Endothelial cell of umbilical vein (primary cell): ENCODE measurements at regions not wholly inside any gene's neighbourhood (a gene's known extent, or its start where the extent isn't known, plus 50 kb on each side); places are given as distances from the start of the nearest gene placed in this dataset.

ENCODE experiments used
- BruUV-seq: library from RNA; stranded (reverse); fragments of 400-500 nt; replicated peaks from 2 replicates; lab custom pipeline; 2021; lab: Mats Ljungman, UMichigan
- CTCF ChIA-PET: fragments of 300-600, 350-600 bp; sonication (Branson Sonifier 250); formaldehyde crosslinking; loops from one replicate; lab custom pipeline; 2021; ENCODE audit warnings: antibody characterized with exemption, inconsistent platforms; lab: Charles Lee
- POLR2A ChIA-PET: fragments of 300-600, 350-600 bp; sonication (Branson Sonifier 250); formaldehyde crosslinking; loops from one replicate; lab custom pipeline; 2021; ENCODE audit warnings: antibody characterized with exemption, inconsistent platforms; lab: Charles Lee
- DNase-seq: peaks from one replicate; pipeline ENCODE4 v3.0.0-alpha.2; 2011; ENCODE audit warnings: low read depth, low spot score
- FAIRE-seq: peaks from 2 replicates; lab custom pipeline; 2011; peaks lifted over from hg19 to GRCh38; lab: Jason Lieb, UNC
- H2AFZ ChIP-seq: 2 replicates; pipeline ENCODE4 v1.6.0; 2012; ENCODE audit warnings: low read depth, low read length, control low read depth, inconsistent platforms
- H3K27ac ChIP-seq: 2 replicates; pipeline ENCODE4 v1.5.1; 2011; ENCODE audit warnings: low read depth, mild to moderate bottlenecking, control low read depth, low read length, moderate library complexity; ENCODE audit not compliant: insufficient read depth
- H3K27me3 ChIP-seq, 2 experiments: 2 replicates each; pipeline versions ENCODE4 v1.6.0 to v1.6.1; 2011; ENCODE audit warnings: low read length in 2 of 2, mixed read lengths in 1 of 2; ENCODE audit not compliant: control insufficient read depth in 2 of 2, insufficient read depth in 2 of 2
- H3K36me3 ChIP-seq, 2 experiments: 2 replicates in 1 of 2; 3 replicates in 1 of 2; pipeline ENCODE4 v1.5.1; 2011; ENCODE audit warnings: low read length in 2 of 2, mild to moderate bottlenecking in 1 of 2, moderate library complexity in 1 of 2; ENCODE audit not compliant: control insufficient read depth in 2 of 2, insufficient read depth in 2 of 2; ENCODE audit errors: extremely low read depth in 1 of 2
- H3K4me1 ChIP-seq: 3 replicates; pipeline ENCODE4 v1.5.1; 2011; ENCODE audit warnings: mild to moderate bottlenecking, low read length; ENCODE audit not compliant: control insufficient read depth, insufficient read depth; ENCODE audit errors: extremely low read depth
- H3K4me2 ChIP-seq: 2 replicates; pipeline ENCODE4 v1.6.1; 2011; ENCODE audit warnings: low read length, control low read depth, mixed read lengths; ENCODE audit not compliant: insufficient read depth
- H3K4me3 ChIP-seq, 3 experiments: fragments of 200-600 bp in 1 of 3; sonication (generic), shearing (Covaris generic) in 1 of 3; replicated peaks in 1 of 3; 2 replicates each; pipeline ENCODE4 v1.5.1; 2011 to 2016; ENCODE audit warnings: control low read depth in 3 of 3, low read length in 3 of 3, mild to moderate bottlenecking in 2 of 3, inconsistent platforms in 1 of 3, low read depth in 1 of 3, moderate library complexity in 1 of 3; ENCODE audit not compliant: insufficient read depth in 1 of 3
- H3K79me2 ChIP-seq: 2 replicates; pipeline ENCODE4 v1.6.0; 2012; ENCODE audit warnings: low read length, inconsistent platforms; ENCODE audit not compliant: control insufficient read depth, insufficient read depth
- H3K9ac ChIP-seq: replicated peaks from 2 replicates; pipeline ENCODE3; 2011; ENCODE audit warnings: low read length, control low read depth; ENCODE audit not compliant: insufficient read depth; ENCODE audit errors: extremely low read depth
- H3K9me1 ChIP-seq: replicated peaks from 3 replicates; pipeline ENCODE4 v1.6.0; 2011; ENCODE audit warnings: mild to moderate bottlenecking, low read length; ENCODE audit not compliant: control insufficient read depth, insufficient read depth; ENCODE audit errors: extremely low read depth
- H3K9me3 ChIP-seq: replicated peaks from 2 replicates; pipeline ENCODE4 v1.5.1; 2012; ENCODE audit warnings: low read length, inconsistent platforms; ENCODE audit not compliant: control insufficient read depth, insufficient read depth
- H4K20me1 ChIP-seq: replicated peaks from 2 replicates; pipeline ENCODE3; 2011; ENCODE audit warnings: mild to moderate bottlenecking, low read length; ENCODE audit not compliant: control insufficient read depth, insufficient read depth; ENCODE audit errors: extremely low read depth
- EZH2 ChIP-seq: IDR thresholded peaks from 2 replicates; pipeline ENCODE4 v1.6.1; 2012; ENCODE audit warnings: borderline replicate concordance, low read depth, mild to moderate bottlenecking, moderate library complexity, low read length, inconsistent platforms; ENCODE audit not compliant: severe bottlenecking
- FOS ChIP-seq: IDR thresholded peaks from 2 replicates; pipeline ENCODE4 v1.6.1; 2011; ENCODE audit warnings: mild to moderate bottlenecking, low read length, moderate library complexity, borderline replicate concordance; ENCODE audit not compliant: insufficient read depth
- GATA2 ChIP-seq: IDR thresholded peaks from 2 replicates; pipeline ENCODE4 v1.7.0; 2011; ENCODE audit warnings: low read depth, mild to moderate bottlenecking, moderate library complexity, mixed read lengths, low read length; ENCODE audit not compliant: insufficient read length, insufficient read depth
- JUN ChIP-seq: IDR thresholded peaks from 2 replicates; pipeline ENCODE4 v1.6.1; 2011; ENCODE audit warnings: borderline replicate concordance, low read depth; ENCODE audit not compliant: insufficient read length, insufficient read depth
- MYC ChIP-seq: IDR thresholded peaks from one replicate; pipeline ENCODE4 v1.6.1; 2011; ENCODE audit warnings: mild to moderate bottlenecking, low read depth, low read length
- POLR2A ChIP-seq: IDR thresholded peaks from 2 replicates; pipeline ENCODE4 v1.6.1; 2012; ENCODE audit warnings: low read depth, mild to moderate bottlenecking, control low read depth, low read length
- POLR2AphosphoS5 ChIP-seq: IDR thresholded peaks from 2 replicates; pipeline ENCODE4 v1.6.1; 2012; ENCODE audit warnings: low read depth, mild to moderate bottlenecking, control low read depth, low read length, moderate library complexity; ENCODE audit not compliant: insufficient read depth
- dilution Hi-C: fragments of 300-500 bp; cut with MboI; formaldehyde crosslinking; loops from one replicate; pipeline ENCODE4 v1.15.0; 2019; ENCODE audit warnings: low sequenced_read_pairs; ENCODE audit not compliant: extremely low pct_ligation_motif_present
- intact Hi-C: fragments of 100-400 bp; cut with micrococcal nuclease; formaldehyde crosslinking; loops from one replicate; pipeline ENCODE4 v1.10.0; 2022
- TF ChIP-seq, protein P1 (sequence below), 2 donors: IDR thresholded peaks; 1 replicate in 1 of 2; 2 replicates in 1 of 2; pipeline ENCODE4 v1.5.1; 2011; ENCODE audit warnings: low read length in 2 of 2, mild to moderate bottlenecking in 2 of 2, moderate library complexity in 2 of 2, control low read depth in 1 of 2, inconsistent platforms in 1 of 2, low read depth in 1 of 2; ENCODE audit not compliant: insufficient read depth in 1 of 2; ENCODE audit errors: extremely low read depth in 1 of 2
- TF ChIP-seq, protein P2 (sequence below): IDR thresholded peaks from 2 replicates; pipeline ENCODE4 v1.6.1; 2011; ENCODE audit not compliant: insufficient read depth, insufficient read length

DNA sequence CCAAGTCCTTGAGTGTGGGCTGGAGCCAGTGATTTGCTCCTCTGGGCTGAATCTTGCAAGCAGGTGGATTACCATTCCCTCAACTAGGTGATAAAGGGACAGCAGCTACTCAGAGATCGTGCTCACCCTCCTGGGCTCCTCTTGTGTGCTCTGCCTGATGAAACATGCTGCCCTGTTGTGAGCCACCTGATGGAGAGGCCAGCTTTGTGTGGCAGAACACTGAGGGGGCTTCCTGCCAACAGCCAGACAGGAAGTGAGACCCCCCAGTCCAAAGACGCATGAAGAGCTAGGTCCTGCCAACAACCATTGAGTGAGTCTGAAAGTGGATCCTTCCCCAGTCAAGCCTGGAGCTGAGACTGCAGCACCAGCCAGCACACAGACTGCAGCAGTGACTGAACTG is 106.4 kb upstream of the IRX2 start:
- Histone ChIP-seq H2AFZ (no peak overlapping the region), H3K9ac (no peak overlapping the region), H3K79me2 (no peaks in the 10 kb centered on the region), H3K4me1 (no peaks in the 10 kb centered on the region), H4K20me1 (no peaks in the 10 kb centered on the region), H3K9me1 (no peaks in the 10 kb centered on the region), H3K4me2 (no peak overlapping the region), H3K9me3 (peaks cover 10% of the 10 kb centered on the region), H3K4me3 (no peak overlapping the region), H3K27ac (no peak overlapping the region), H3K36me3 (no peaks in the 10 kb centered on the region), H3K27me3 (no peaks in the 10 kb centered on the region)
- intact Hi-C loops (no loop called here), dilution Hi-C loops (no loop called here)
- FAIRE-seq (no peak), DNase-seq (no peak)
- CTCF ChIA-PET = no interaction called here
- POLR2A ChIA-PET = no interaction called here
- TF ChIP-seq MYC (no peak), POLR2AphosphoS5 (no peak), EZH2 (no peak), JUN (no peak), POLR2A (no peak), GATA2 (no peak), FOS (no peak)
- TF ChIP-seq, protein P1, sequence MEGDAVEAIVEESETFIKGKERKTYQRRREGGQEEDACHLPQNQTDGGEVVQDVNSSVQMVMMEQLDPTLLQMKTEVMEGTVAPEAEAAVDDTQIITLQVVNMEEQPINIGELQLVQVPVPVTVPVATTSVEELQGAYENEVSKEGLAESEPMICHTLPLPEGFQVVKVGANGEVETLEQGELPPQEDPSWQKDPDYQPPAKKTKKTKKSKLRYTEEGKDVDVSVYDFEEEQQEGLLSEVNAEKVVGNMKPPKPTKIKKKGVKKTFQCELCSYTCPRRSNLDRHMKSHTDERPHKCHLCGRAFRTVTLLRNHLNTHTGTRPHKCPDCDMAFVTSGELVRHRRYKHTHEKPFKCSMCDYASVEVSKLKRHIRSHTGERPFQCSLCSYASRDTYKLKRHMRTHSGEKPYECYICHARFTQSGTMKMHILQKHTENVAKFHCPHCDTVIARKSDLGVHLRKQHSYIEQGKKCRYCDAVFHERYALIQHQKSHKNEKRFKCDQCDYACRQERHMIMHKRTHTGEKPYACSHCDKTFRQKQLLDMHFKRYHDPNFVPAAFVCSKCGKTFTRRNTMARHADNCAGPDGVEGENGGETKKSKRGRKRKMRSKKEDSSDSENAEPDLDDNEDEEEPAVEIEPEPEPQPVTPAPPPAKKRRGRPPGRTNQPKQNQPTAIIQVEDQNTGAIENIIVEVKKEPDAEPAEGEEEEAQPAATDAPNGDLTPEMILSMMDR (IDR thresholded peaks at IDR 0.05; ENCODE audit: extremely low read depth in 1 of 2, insufficient read depth in 1 of 2, low read depth in 1 of 2, low read length in 2 of 2) = no peak
- TF ChIP-seq, protein P2, sequence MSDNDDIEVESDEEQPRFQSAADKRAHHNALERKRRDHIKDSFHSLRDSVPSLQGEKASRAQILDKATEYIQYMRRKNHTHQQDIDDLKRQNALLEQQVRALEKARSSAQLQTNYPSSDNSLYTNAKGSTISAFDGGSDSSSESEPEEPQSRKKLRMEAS = no peak
- no TSS peak for BruUV-seq
